K562 (cell line): ENCODE measurements at regions not wholly inside any gene's neighbourhood (a gene's known extent, or its start where the extent isn't known, plus 50 kb on each side); places are given as distances from the start of the nearest gene placed in this dataset.

Source experiments
- BCLAF1 ChIP-seq, 2 experiments: fragments of 450-650 bp in 1 of 2; IDR thresholded peaks; 2 replicates each; pipeline ENCODE4 v1.6.1; 2011 to 2017; ENCODE audit warnings: low read depth in 2 of 2, antibody characterized with exemption in 1 of 2, borderline replicate concordance in 1 of 2, low read length in 1 of 2, mild to moderate bottlenecking in 1 of 2, mixed read lengths in 1 of 2; ENCODE audit not compliant: control insufficient read depth in 1 of 2
- CHD7 ChIP-seq: fragments of 200-600 bp; sonication (generic); IDR thresholded peaks from one replicate; pipeline ENCODE4 v1.6.1; 2012; ENCODE audit warnings: mild to moderate bottlenecking, low read depth, low read length, inconsistent platforms
- GABPB1 ChIP-seq: sonication (generic); formaldehyde crosslinking; IDR thresholded peaks from 2 replicates; pipeline ENCODE4 v1.8.0; 2022; ENCODE audit warnings: mild to moderate bottlenecking, missing genetic modification reagents
- ILF3 ChIP-seq: fragments of 450-650 bp; IDR thresholded peaks from 2 replicates; pipeline ENCODE4 v1.6.1; 2018; ENCODE audit warnings: antibody characterized with exemption, mild to moderate bottlenecking, moderate library complexity, borderline replicate concordance
- KLF6 ChIP-seq: fragments of 250-450 bp; sonication (Bioruptor Pico); IDR thresholded peaks from 2 replicates; pipeline ENCODE4 v1.4.0; 2020; ENCODE audit warnings: mild to moderate bottlenecking, moderate library complexity, borderline replicate concordance
- ZBTB5 ChIP-seq: fragments of 450-650 bp; IDR thresholded peaks from 2 replicates; pipeline ENCODE4 v1.6.1; 2017; ENCODE audit warnings: antibody characterized with exemption
- ZNF324 ChIP-seq: fragments of 250-450 bp; sonication (Bioruptor Pico); IDR thresholded peaks from 2 replicates; pipeline ENCODE4 v1.4.0; 2020; ENCODE audit warnings: mild to moderate bottlenecking

GRCh38 chr9:25808554-25808953 lies 130.3 kb upstream of the TUSC1 start (continued):
- no peak for TF ChIP-seq ZBTB5
- no peak for TF ChIP-seq ILF3
- TF ChIP-seq ZNF324 (CRISPR knock-in tag): no peak
- no peak for TF ChIP-seq GABPB1 (CRISPR knock-in tag)
- no peak for TF ChIP-seq BCLAF1 (IDR thresholded peaks at IDR 0.05; ENCODE audit: borderline replicate concordance in 1 of 2, control insufficient read depth in 1 of 2, low read depth in 2 of 2, low read length in 1 of 2)
- no peak for TF ChIP-seq CHD7
- TF ChIP-seq KLF6 (CRISPR knock-in tag): no peak
